ENCODE measurements at regions not wholly inside any gene's neighbourhood (a gene's known extent, or its start where the extent isn't known, plus 50 kb on each side); places are given as distances from the start of the nearest gene placed in this dataset.

GRCh38 chr3:110178965-110179364, 841.6 kb upstream of the DPPA4 start:
- TF ChIP-seq CTCF (IDR thresholded peaks at IDR 0.05) (no peak), EP300 (IDR thresholded peaks at IDR 0.05) (no peak)
